Upper lobe of right lung (tissue), 1 donor: ENCODE measurements at regions not wholly inside any gene's neighbourhood (a gene's known extent, or its start where the extent isn't known, plus 50 kb on each side); places are given as distances from the start of the nearest gene placed in this dataset.

Experiments
- ATAC-seq: fragments of 200-7000 bp; cut with Tn5 transposase; one replicate; pipeline ENCODE4 v1.9.1; 2020; ENCODE audit warnings: mild to moderate bottlenecking, moderate library complexity
- DNase-seq: peaks from one replicate; pipeline ENCODE4 v3.0.0-alpha.2; 2020
- H3K27ac ChIP-seq: fragments of 200-600 bp; one replicate; pipeline ENCODE4 v1.8.0; 2022
- H3K27me3 ChIP-seq: fragments of 200-600 bp; one replicate; pipeline ENCODE4 v1.8.0; 2022; ENCODE audit warnings: mild to moderate bottlenecking
- H3K36me3 ChIP-seq: fragments of 200-600 bp; one replicate; pipeline ENCODE4 v1.8.0; 2022
- H3K4me1 ChIP-seq: fragments of 200-600 bp; one replicate; pipeline ENCODE4 v1.8.0; 2022
- H3K4me3 ChIP-seq: fragments of 200-600 bp; one replicate; pipeline ENCODE4 v1.8.0; 2022; ENCODE audit warnings: mild to moderate bottlenecking
- H3K9me3 ChIP-seq: fragments of 200-600 bp; one replicate; pipeline ENCODE4 v1.8.0; 2022
- intact Hi-C: fragments of 100-400 bp; cut with DNase I; formaldehyde crosslinking; loops from one replicate; pipeline ENCODE4 v1.11.0; 2022
- TF ChIP-seq, protein P1 (sequence below): fragments of 200-600 bp; IDR thresholded peaks from one replicate; pipeline ENCODE4 v1.8.0; 2022; ENCODE audit warnings: antibody characterized with exemption
- donor health status: DM: no; HTN: yes; CAD: no; lungs with severe emphysema.

DNA sequence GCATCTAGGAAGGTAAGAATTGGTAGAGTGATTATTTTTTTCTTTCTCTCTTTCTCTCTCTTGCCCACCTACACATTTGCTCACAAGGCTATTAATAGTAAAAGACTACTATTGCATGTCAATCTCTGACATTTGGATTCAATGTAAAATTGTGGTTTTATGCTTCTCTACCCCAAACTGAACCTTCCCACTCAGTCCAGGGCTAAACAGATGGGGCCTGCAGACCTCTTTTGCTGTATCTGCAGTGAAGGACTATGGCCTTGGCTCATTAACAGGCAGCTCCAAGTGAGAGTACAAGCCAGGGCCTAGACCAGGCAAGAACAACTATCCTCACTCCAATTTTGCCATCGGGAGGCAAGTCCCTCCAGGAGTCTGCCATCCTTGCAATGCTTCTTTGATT lies 68.3 kb upstream of the ARL4C start:
- Histone ChIP-seq H3K27me3 (no peaks in the 10 kb centered on the region), H3K4me1 (no peaks in the 10 kb centered on the region), H3K9me3 (no peaks in the 10 kb centered on the region), H3K4me3 (no peak overlapping the region), H3K36me3 (no peaks in the 10 kb centered on the region), H3K27ac (no peak overlapping the region)
- ATAC-seq = no peak
- TF ChIP-seq, protein P1, sequence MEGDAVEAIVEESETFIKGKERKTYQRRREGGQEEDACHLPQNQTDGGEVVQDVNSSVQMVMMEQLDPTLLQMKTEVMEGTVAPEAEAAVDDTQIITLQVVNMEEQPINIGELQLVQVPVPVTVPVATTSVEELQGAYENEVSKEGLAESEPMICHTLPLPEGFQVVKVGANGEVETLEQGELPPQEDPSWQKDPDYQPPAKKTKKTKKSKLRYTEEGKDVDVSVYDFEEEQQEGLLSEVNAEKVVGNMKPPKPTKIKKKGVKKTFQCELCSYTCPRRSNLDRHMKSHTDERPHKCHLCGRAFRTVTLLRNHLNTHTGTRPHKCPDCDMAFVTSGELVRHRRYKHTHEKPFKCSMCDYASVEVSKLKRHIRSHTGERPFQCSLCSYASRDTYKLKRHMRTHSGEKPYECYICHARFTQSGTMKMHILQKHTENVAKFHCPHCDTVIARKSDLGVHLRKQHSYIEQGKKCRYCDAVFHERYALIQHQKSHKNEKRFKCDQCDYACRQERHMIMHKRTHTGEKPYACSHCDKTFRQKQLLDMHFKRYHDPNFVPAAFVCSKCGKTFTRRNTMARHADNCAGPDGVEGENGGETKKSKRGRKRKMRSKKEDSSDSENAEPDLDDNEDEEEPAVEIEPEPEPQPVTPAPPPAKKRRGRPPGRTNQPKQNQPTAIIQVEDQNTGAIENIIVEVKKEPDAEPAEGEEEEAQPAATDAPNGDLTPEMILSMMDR = no peak
- no peak for DNase-seq
- intact Hi-C loops = no loop called here

DNA sequence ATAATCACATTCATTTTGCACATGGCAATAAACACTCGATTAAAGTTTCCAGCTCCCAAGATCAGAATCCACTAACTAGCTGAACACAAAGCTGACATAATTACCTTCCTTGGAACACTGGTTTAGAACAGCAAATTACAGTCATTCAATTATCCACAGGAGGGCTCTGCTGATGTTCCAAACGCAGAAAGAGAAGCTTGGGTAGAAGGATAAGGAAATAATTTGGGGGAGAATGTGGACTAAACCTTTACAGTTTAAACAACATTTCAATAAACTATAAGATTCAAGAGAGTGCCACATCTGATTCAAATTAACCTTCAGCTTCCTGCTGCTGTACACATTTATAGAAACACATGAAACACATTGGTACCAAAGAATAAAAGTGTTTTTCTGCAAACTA lies 67.8 kb upstream of the ARL4C start:
- intact Hi-C loops = no loop called here
- no peak overlapping the region for H3K27ac ChIP-seq
- H3K4me1 ChIP-seq = no peaks in the 10 kb centered on the region
- no peak overlapping the region for H3K4me3 ChIP-seq
- ATAC-seq = no peak
- H3K36me3 ChIP-seq = no peaks in the 10 kb centered on the region
- no peaks in the 10 kb centered on the region for H3K27me3 ChIP-seq
- DNase-seq = no peak
- TF ChIP-seq, protein P1 = no peak
- no peaks in the 10 kb centered on the region for H3K9me3 ChIP-seq

DNA sequence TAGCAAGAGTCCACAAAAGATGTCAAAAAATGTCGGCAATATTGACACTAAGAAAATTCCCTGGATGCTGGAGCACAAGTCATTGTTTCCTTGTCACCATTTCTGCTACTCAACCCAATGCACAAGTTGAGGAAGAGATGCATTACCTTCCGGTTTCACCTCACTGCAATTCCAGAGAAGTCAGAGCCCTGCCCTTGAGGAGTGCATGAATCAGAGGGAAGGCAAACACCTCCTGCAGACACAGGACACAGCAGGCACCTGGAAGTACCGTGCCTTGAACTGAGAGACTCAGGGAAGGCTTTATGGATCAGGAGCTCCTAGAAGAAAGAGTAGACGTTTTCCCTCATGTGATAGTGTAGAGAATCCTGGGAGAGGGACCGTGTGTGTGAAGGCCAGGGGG lies 62.7 kb upstream of the ARL4C start:
- DNase-seq (no peak), ATAC-seq (no peak)
- TF ChIP-seq, protein P1 = no peak
- H3K27me3 ChIP-seq = no peaks in the 10 kb centered on the region
- H3K27ac ChIP-seq = no peak overlapping the region
- no peaks in the 10 kb centered on the region for H3K9me3 ChIP-seq
- intact Hi-C loops = no loop called here
- H3K4me3 ChIP-seq = no peak overlapping the region
- no peaks in the 10 kb centered on the region for H3K4me1 ChIP-seq
- H3K36me3 ChIP-seq = no peaks in the 10 kb centered on the region

DNA sequence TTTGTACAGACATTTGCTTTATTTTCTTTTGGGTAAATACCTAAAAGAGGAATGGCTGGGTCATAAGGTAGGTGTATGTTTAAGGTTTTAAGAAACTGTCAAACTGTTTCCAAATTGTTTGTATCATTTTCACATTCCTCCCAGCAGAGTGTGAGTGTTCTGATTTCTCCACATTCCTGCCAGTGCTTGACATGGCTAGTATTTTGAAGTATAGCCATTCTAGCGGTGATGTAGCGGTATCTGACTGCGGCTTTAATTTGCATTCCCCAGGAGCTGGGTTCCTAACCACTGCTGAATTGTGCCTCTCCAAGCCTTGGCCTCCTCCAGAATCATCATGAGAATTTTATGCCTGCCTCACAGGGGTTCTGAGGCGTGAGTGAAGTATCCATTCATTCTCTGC lies 61.8 kb upstream of the ARL4C start:
- no peak for DNase-seq
- TF ChIP-seq, protein P1 = no peak
- Histone ChIP-seq H3K9me3 (no peaks in the 10 kb centered on the region), H3K4me3 (no peak overlapping the region), H3K4me1 (no peaks in the 10 kb centered on the region), H3K27me3 (no peaks in the 10 kb centered on the region), H3K27ac (no peak overlapping the region), H3K36me3 (no peaks in the 10 kb centered on the region)
- intact Hi-C loops = no loop called here
- ATAC-seq = no peak

DNA sequence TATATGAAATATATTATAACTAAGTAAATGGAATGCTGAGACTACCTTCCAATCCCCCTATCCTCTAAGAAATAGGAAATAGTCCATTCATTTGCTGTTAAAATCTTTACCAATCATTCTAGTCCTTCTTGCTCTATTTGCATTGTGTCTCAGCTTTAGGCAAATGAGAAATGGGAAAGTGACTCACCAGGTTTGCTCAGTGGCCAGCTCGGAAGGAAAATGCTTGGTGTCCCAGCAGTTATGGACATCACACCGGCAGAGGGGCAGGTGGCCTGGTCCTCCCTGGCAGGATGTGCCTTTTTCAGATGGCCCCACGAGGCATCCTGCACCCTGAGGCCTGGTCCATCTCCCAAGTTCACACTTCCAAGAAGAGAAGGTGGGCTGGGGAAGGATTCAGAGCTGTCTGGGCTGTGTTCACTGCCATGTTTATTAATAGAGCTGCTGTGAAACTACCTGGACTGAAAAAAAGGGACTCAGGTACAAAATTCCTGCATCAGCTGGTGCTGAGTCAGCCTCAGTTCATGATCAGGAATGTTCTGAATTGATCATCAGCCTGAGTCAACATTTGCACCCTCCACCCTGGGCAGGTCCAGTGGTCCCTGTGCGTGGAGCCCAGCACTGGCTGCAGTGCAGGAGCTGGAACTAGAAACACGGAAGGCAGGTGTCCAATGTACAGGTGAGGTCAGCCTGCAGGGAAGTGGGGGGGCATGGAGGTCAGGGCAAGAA lies 60.1 kb upstream of the ARL4C start:
- no peak overlapping the region for H3K27ac ChIP-seq
- H3K4me1 ChIP-seq = no peaks in the 10 kb centered on the region
- H3K36me3 ChIP-seq = no peaks in the 10 kb centered on the region
- H3K4me3 ChIP-seq = no peak overlapping the region
- H3K9me3 ChIP-seq = no peaks in the 10 kb centered on the region
- intact Hi-C loops = no loop called here
- TF ChIP-seq, protein P1 = no peak
- H3K27me3 ChIP-seq = no peaks in the 10 kb centered on the region
- no peak for DNase-seq
- no peak for ATAC-seq
